HG03442 (cell line): ENCODE measurements at regions not wholly inside any gene's neighbourhood (a gene's known extent, or its start where the extent isn't known, plus 50 kb on each side); places are given as distances from the start of the nearest gene placed in this dataset.
"Not testable (repeated sequence)": the region's sequence is repeated elsewhere in the genome, so short reads cannot be mapped to it uniquely, and the experiment has no call there.

Experiments
- ATAC-seq: cut with Tn5 transposase; IDR thresholded peaks from one replicate; pipeline ENCODE4 v1.9.1; 2021; ENCODE audit warnings: mild to moderate bottlenecking, moderate library complexity; ENCODE audit not compliant: unreplicated experiment

GRCh38 chr16:54985156-54985555 is 54.5 kb downstream of the IRX5 start:
- ATAC-seq: no peak

- ATAC-seq: no peak
Observed at GRCh38 chr16:54985668-54986067, 55.0 kb downstream of the IRX5 start.

- ATAC-seq: no peak
Observed at GRCh38 chr16:54986409-54986808, 55.7 kb downstream of the IRX5 start.

GRCh38 chr16:54987081-54987480 is 56.4 kb downstream of the IRX5 start:
- no peak for ATAC-seq

GRCh38 chr16:54991525-54991924 is 60.9 kb downstream of the IRX5 start:
- ATAC-seq: no peak

- ATAC-seq: not testable (repeated sequence)
Observed at GRCh38 chr16:54991946-54992345, 61.3 kb downstream of the IRX5 start.

- ATAC-seq: no peak
Observed at GRCh38 chr16:54993106-54993895, 62.6 kb downstream of the IRX5 start.

- ATAC-seq: no peak
Observed at GRCh38 chr16:54996186-54996585, 65.5 kb downstream of the IRX5 start.

GRCh38 chr16:54998834-54999233 is 68.2 kb downstream of the IRX5 start:
- ATAC-seq: no peak

GRCh38 chr16:54999481-54999880 is 68.8 kb downstream of the IRX5 start:
- no peak for ATAC-seq

- no peak for ATAC-seq
Observed at GRCh38 chr16:55000595-55000994, 69.9 kb downstream of the IRX5 start.

- no peak for ATAC-seq
Observed at GRCh38 chr16:55001931-55002330, 71.3 kb downstream of the IRX5 start.

- ATAC-seq: no peak
Observed at GRCh38 chr16:55002419-55002818, 71.8 kb downstream of the IRX5 start.

GRCh38 chr16:55003306-55003705 is 72.6 kb downstream of the IRX5 start:
- no peak for ATAC-seq

GRCh38 chr16:55003916-55004315 is 73.3 kb downstream of the IRX5 start:
- ATAC-seq: no peak

- ATAC-seq: no peak
Observed at GRCh38 chr16:55007504-55007903, 76.8 kb downstream of the IRX5 start.

- no peak for ATAC-seq
Observed at GRCh38 chr16:55008836-55009510, 78.3 kb downstream of the IRX5 start.

GRCh38 chr16:55009581-55009980 is 78.9 kb downstream of the IRX5 start:
- ATAC-seq: no peak

GRCh38 chr16:55010492-55011160 is 80.0 kb downstream of the IRX5 start:
- no peak for ATAC-seq

- ATAC-seq: no peak
Observed at GRCh38 chr16:55012362-55012761, 81.7 kb downstream of the IRX5 start.

GRCh38 chr16:55012793-55013192 is 82.1 kb downstream of the IRX5 start:
- no peak for ATAC-seq

GRCh38 chr16:55014022-55014421 is 83.4 kb downstream of the IRX5 start:
- ATAC-seq: no peak
